ENCODE measurements at regions not wholly inside any gene's neighbourhood (a gene's known extent, or its start where the extent isn't known, plus 50 kb on each side); places are given as distances from the start of the nearest gene placed in this dataset.

DNA sequence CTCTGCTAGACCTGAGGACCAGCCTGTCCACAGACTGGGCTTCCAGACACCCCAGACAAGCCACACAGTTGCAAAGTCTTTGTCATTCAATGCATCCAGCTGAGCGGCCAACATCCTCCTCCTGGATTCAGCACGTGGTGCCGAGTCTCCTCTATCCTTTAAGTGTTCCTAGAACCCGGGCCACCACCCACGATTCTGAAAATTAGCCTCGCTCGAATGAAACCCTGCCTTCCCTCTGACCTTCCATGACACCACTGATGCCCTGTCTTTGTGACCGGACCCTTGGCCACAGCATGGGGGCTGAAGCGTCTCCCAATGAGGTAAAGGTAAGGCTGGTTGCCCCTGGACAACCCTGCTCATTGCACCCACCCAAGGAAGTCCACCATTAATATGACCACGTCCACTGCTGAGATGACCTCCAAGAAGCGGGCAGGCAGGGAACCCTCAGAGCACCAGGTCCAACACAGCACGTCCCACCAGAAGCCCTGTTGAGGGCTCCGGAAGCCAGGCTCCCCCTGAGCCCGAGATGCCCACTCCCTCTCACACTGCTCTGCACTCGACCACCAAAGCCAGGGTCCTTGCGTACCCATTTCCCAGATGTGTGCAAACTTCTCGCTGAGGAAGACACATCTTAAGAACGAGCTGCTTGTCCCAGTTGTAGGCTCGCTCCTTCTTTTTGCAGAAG lies 279.0 kb downstream of the CTTN start:
- TF ChIP-seq, protein P1, sequence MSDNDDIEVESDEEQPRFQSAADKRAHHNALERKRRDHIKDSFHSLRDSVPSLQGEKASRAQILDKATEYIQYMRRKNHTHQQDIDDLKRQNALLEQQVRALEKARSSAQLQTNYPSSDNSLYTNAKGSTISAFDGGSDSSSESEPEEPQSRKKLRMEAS (IDR thresholded peaks at IDR 0.05) = no peak
- no peak for TF ChIP-seq EZH2 (IDR thresholded peaks at IDR 0.05)
- no peak for TF ChIP-seq POLR2A (IDR thresholded peaks at IDR 0.05; ENCODE audit: borderline replicate concordance, extremely low read depth, insufficient read depth, insufficient read length)
- no peak for TF ChIP-seq CTCF (IDR thresholded peaks at IDR 0.05 in 2 of 3, conservative IDR thresholded peaks at IDR 0.05 in 1 of 3; ENCODE audit: borderline replicate concordance in 1 of 3, insufficient read depth in 1 of 3, low read depth in 2 of 3, low read length in 2 of 3)
- TF ChIP-seq JUND (IDR thresholded peaks at IDR 0.05) = no peak
